ENCODE measurements at regions not wholly inside any gene's neighbourhood (a gene's known extent, or its start where the extent isn't known, plus 50 kb on each side); places are given as distances from the start of the nearest gene placed in this dataset.

DNA sequence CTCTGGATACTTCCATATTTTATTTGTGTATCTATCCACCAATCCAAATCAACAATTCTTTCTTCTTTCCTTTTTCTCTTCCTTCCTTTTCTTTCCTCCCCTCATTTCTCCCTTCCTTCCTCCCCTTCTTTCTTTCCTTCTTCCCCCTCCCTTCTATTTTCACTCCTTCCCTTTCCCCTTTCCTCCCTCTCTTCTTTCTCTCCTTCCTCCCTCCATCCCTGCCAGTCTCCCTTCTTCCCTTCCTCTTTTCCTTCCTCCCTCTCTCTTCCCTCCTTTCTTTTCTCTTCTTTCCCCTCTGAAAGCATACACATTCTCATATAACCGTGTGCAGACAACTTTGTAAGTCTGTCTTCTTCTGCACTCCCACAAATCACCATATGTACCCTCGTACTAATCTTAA is 382.3 kb upstream of the MAF start:
- no peak for TF ChIP-seq GATA2 (IDR thresholded peaks at IDR 0.05; ENCODE audit: low read depth, low read length)
- TF ChIP-seq GATA3 (IDR thresholded peaks at IDR 0.05; ENCODE audit: low read depth, low read length): no peak
